ENCODE measurements at regions not wholly inside any gene's neighbourhood (a gene's known extent, or its start where the extent isn't known, plus 50 kb on each side); places are given as distances from the start of the nearest gene placed in this dataset.

GRCh38 chr3:35484929-35485530 is 154.3 kb upstream of the ARPP21 start:
- DNase-seq (ENCODE audit: low read depth): no peak
- H3K4me3 ChIP-seq (ENCODE audit: low read length): no peak overlapping the region
- no peak for TF ChIP-seq CTCF (conservative IDR thresholded peaks at IDR 0.05; ENCODE audit: low read length)

GRCh38 chr3:35486295-35486694 is 153.0 kb upstream of the ARPP21 start:
- TF ChIP-seq CTCF (conservative IDR thresholded peaks at IDR 0.05; ENCODE audit: low read length): no peak
- DNase-seq (ENCODE audit: low read depth): no peak
- no peak overlapping the region for H3K4me3 ChIP-seq (ENCODE audit: low read length)

GRCh38 chr3:35487376-35487775 is 151.9 kb upstream of the ARPP21 start:
- no peak overlapping the region for H3K4me3 ChIP-seq (ENCODE audit: low read length)
- no peak for DNase-seq (ENCODE audit: low read depth)
- no peak for TF ChIP-seq CTCF (conservative IDR thresholded peaks at IDR 0.05; ENCODE audit: low read length)

- no peak for DNase-seq (ENCODE audit: low read depth)
- TF ChIP-seq CTCF (conservative IDR thresholded peaks at IDR 0.05; ENCODE audit: low read length): no peak
Observed at GRCh38 chr3:35488526-35488925, 150.8 kb upstream of the ARPP21 start.

GRCh38 chr3:35492841-35493240 is 146.5 kb upstream of the ARPP21 start:
- TF ChIP-seq CTCF (conservative IDR thresholded peaks at IDR 0.05; ENCODE audit: low read length): no peak
- DNase-seq (ENCODE audit: low read depth): no peak
- no peak overlapping the region for H3K4me3 ChIP-seq (ENCODE audit: low read length)

More at GRCh38 chr3:35488526-35488925, 150.8 kb upstream of the ARPP21 start:
- H3K4me3 ChIP-seq (ENCODE audit: low read length): no peak overlapping the region

- DNase-seq (ENCODE audit: low read depth): no peak
- no peak for TF ChIP-seq CTCF (conservative IDR thresholded peaks at IDR 0.05; ENCODE audit: low read length)
- H3K4me3 ChIP-seq (ENCODE audit: low read length): no peak overlapping the region
Observed at GRCh38 chr3:35498506-35499210, 140.7 kb upstream of the ARPP21 start.

All from AG10803 (cell line).